SK-N-MC (cell line): ENCODE measurements at regions not wholly inside any gene's neighbourhood (a gene's known extent, or its start where the extent isn't known, plus 50 kb on each side); places are given as distances from the start of the nearest gene placed in this dataset.
"Not testable (repeated sequence)": the region's sequence is repeated elsewhere in the genome, so short reads cannot be mapped to it uniquely, and the experiment has no call there.

Experiments used
- EZH2 ChIP-seq: fragments of 200-600 bp; sonication (generic); IDR thresholded peaks from one replicate; pipeline ENCODE4 v1.6.1; 2017; ENCODE audit warnings: antibody characterized with exemption
- FOXP2 ChIP-seq: optimal IDR thresholded peaks from 2 replicates; pipeline ENCODE3; 2011; ENCODE audit warnings: mild to moderate bottlenecking, moderate library complexity; ENCODE audit not compliant: insufficient read depth; ENCODE audit errors: extremely low read length, control extremely low read depth
- POLR2AphosphoS5 ChIP-seq: IDR thresholded peaks from 2 replicates; pipeline ENCODE4 v1.6.1; 2012; ENCODE audit warnings: mild to moderate bottlenecking, low read depth, low read length, borderline replicate concordance

GRCh38 chr13:21272439-21272838 lies 96.0 kb downstream of the MRPL57 start:
- not testable (repeated sequence) for TF ChIP-seq EZH2, POLR2AphosphoS5, FOXP2
